Right atrium auricular region (tissue), 2 donors: ENCODE measurements at regions not wholly inside any gene's neighbourhood (a gene's known extent, or its start where the extent isn't known, plus 50 kb on each side); places are given as distances from the start of the nearest gene placed in this dataset.

Experiments
- DNase-seq: peaks from one replicate; pipeline ENCODE4 v3.0.0-alpha.2; 2019; ENCODE audit warnings: low spot score
- H3K27ac ChIP-seq, 2 donors: fragments of 200-600 bp; sonication (generic); 1 replicate in 1 of 2; 2 replicates in 1 of 2; pipeline ENCODE4 v1.5.1; 2016 to 2019
- H3K27me3 ChIP-seq, 2 donors: fragments of 200-600 bp; sonication (generic); one replicate each; pipeline versions ENCODE4 v1.5.1 to v1.6.0; 2017 to 2019
- H3K36me3 ChIP-seq: fragments of 200-600 bp; sonication (generic); one replicate; pipeline ENCODE4 v1.5.1; 2016
- H3K4me1 ChIP-seq, 2 donors: fragments of 200-600 bp; sonication (generic); one replicate each; pipeline versions ENCODE4 v1.5.1 to v1.6.0; 2017 to 2019
- H3K4me3 ChIP-seq, 2 donors: fragments of 200-600 bp; sonication (generic); 1 replicate in 1 of 2; 2 replicates in 1 of 2; pipeline ENCODE4 v1.5.1; 2017 to 2019; ENCODE audit warnings: mild to moderate bottlenecking in 1 of 2, moderate library complexity in 1 of 2
- H3K9me3 ChIP-seq, 2 donors: fragments of 200-600 bp; sonication (generic); one replicate each; pipeline ENCODE4 v1.5.1; 2019
- CTCF ChIP-seq, 2 donors: fragments of 200-600 bp; sonication (generic); IDR thresholded peaks; one replicate each; pipeline ENCODE4 v1.5.1; 2019; ENCODE audit warnings: antibody characterized with exemption in 2 of 2

DNA sequence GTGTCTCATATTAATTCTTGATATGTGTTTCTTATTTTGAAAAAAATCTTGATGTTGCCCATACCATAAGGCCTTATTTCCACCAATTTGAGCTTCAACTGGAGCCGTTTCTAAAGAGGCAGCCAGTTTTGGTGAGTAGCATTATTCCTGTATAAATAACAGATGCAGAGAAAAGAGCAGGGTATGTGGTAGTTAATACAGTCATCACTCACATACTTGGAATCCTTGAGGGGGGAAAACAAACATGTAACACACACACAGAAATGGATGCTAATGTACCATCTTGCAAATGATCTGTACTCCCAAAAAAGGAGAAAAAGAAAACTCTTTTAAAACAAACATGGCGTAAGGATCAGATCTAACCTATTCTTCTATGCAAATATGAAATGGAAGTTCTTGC lies 389.7 kb downstream of the GPM6A start:
- TF ChIP-seq CTCF (IDR thresholded peaks at IDR 0.05) = no peak
- no peaks in the 10 kb centered on the region for H3K36me3 ChIP-seq
- DNase-seq = no peak

GRCh38 chr4:175424111-175424510 lies 388.0 kb downstream of the GPM6A start:
- no peak for TF ChIP-seq CTCF (IDR thresholded peaks at IDR 0.05)
- Histone ChIP-seq H3K4me1 (no peaks in the 10 kb centered on the region), H3K4me3 (no peak overlapping the region), H3K27me3 (no peaks in the 10 kb centered on the region), H3K36me3 (no peaks in the 10 kb centered on the region), H3K27ac (no peak overlapping the region), H3K9me3 (no peaks in the 10 kb centered on the region)
- DNase-seq = no peak

More for the DNA sequence above, 389.7 kb downstream of the GPM6A start:
- Histone ChIP-seq H3K9me3 (peaks cover 0 to 7% of the 10 kb centered on the region in 2 donors), H3K27ac (no peak overlapping the region), H3K27me3 (no peaks in the 10 kb centered on the region), H3K4me1 (no peaks in the 10 kb centered on the region), H3K4me3 (no peak overlapping the region)

DNA sequence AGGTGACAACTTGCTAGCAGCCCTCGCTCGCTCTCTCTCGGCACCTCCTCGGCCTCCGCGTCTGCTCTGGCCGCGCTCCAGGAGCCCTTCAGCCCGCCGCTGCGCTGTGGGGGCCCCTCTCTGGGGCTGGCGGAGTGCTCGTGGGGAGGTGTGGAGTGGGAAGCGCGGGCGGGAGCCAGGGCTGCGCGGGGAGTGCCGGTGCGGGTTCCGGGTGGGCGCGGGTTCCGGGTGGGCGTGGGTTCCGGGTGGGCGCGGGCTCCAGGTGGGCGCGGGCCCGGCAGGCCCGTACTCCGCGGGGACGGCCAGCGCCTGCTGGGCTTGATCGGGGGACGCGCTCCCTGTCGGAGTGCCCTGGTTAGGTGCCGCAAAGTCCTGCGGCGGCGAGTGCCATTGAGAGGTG lies 384.3 kb downstream of the GPM6A start:
- H3K36me3 ChIP-seq = no peaks in the 10 kb centered on the region
- no peak for DNase-seq
- no peak overlapping the region for H3K4me3 ChIP-seq
- no peak overlapping the region for H3K27ac ChIP-seq
- H3K4me1 ChIP-seq = no peaks in the 10 kb centered on the region
- no peak for TF ChIP-seq CTCF (IDR thresholded peaks at IDR 0.05)
- no peaks in the 10 kb centered on the region for H3K27me3 ChIP-seq
- no peaks in the 10 kb centered on the region for H3K9me3 ChIP-seq

GRCh38 chr4:175431694-175432093 lies 380.4 kb downstream of the GPM6A start:
- Histone ChIP-seq H3K4me3 (no peak overlapping the region), H3K36me3 (no peaks in the 10 kb centered on the region), H3K4me1 (no peaks in the 10 kb centered on the region), H3K9me3 (no peaks in the 10 kb centered on the region), H3K27me3 (no peaks in the 10 kb centered on the region), H3K27ac (no peak overlapping the region)
- no peak for TF ChIP-seq CTCF (IDR thresholded peaks at IDR 0.05)
- DNase-seq = no peak

DNA sequence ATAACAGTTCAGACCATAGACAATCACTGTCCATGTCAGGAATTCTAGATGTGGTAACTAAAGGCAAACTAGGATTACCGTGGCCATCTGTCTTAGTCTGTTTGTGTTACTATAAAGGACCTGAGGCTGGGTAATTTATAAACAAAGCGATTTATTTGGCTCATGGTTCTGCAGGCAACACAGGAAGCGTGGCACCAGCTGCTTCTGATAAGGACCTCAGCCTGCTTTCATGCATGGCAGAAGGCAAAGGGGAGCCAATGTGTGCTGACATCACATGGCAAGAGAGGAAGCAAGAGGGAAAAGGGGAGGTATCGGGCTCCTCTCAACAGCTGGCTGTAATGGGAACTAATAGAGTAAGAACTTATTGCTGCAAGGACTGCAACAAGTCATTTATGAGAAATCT lies 376.7 kb downstream of the GPM6A start:
- no peaks in the 10 kb centered on the region for H3K4me1 ChIP-seq
- H3K27ac ChIP-seq = no peak overlapping the region
- H3K27me3 ChIP-seq = no peaks in the 10 kb centered on the region
- H3K4me3 ChIP-seq = no peak overlapping the region
- no peaks in the 10 kb centered on the region for H3K9me3 ChIP-seq
- DNase-seq = no peak
- no peaks in the 10 kb centered on the region for H3K36me3 ChIP-seq
- TF ChIP-seq CTCF (IDR thresholded peaks at IDR 0.05) = no peak

GRCh38 chr4:175436196-175436595 lies 375.9 kb downstream of the GPM6A start:
- H3K4me3 ChIP-seq = no peak overlapping the region
- H3K9me3 ChIP-seq = no peaks in the 10 kb centered on the region
- H3K36me3 ChIP-seq = no peaks in the 10 kb centered on the region
- no peak for DNase-seq
- H3K27ac ChIP-seq = no peak overlapping the region
- H3K4me1 ChIP-seq = no peaks in the 10 kb centered on the region
- no peak for TF ChIP-seq CTCF (IDR thresholded peaks at IDR 0.05)
- no peaks in the 10 kb centered on the region for H3K27me3 ChIP-seq
